CD4-positive, alpha-beta T cell treated with Interleukin-21 for 1 hour (primary cell): ENCODE measurements at regions not wholly inside any gene's neighbourhood (a gene's known extent, or its start where the extent isn't known, plus 50 kb on each side); places are given as distances from the start of the nearest gene placed in this dataset.
"Not testable (repeated sequence)": the region's sequence is repeated elsewhere in the genome, so short reads cannot be mapped to it uniquely, and the experiment has no call there.

ENCODE experiments used
- DNase-seq: peaks from one replicate; pipeline ENCODE4 v3.0.0-alpha.2; 2020

- no peak for DNase-seq
These were observed 284.9 kb downstream of the INSIG2 start for GRCh38 chr2:118372886-118373830.

DNA sequence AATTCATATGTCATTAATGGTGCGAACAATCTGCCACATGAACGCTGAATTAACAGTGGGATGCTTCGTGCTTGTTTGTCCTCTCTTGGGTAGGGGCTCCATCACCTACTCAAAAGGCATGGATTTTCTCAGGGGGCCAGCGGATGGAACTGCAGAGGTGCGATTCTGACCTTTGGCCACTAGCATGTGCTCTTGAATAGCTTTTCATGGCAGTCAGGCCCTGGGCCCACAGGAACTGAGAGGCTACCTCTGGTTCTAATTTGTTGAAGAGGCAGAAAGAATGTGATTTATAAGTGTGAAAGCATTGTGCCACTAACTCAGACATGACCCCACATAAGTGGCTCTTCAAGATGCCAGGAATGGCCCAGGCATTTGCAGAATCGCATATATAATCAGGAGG, 283.2 kb downstream of the INSIG2 start:
- DNase-seq: no peak

DNA sequence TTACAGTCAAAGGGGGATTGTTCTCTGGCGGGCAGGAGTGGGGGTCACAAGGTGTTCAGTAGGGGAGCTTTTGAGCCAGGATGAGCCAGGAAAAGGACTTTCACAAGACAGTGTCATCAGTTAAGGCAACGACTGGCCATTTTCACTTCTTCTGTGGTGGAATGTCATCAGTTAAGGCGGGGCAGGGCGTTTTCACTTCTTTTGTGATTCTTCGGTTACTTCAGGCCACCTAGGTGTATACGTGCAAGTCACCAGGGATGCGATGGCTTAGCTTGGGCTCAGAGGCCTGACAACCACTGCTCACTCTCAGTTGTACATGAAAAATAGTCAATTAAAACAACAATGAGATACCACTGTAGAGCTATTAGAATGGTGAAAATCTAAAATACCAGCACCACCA, 281.2 kb downstream of the INSIG2 start:
- DNase-seq: not testable (repeated sequence)

DNA sequence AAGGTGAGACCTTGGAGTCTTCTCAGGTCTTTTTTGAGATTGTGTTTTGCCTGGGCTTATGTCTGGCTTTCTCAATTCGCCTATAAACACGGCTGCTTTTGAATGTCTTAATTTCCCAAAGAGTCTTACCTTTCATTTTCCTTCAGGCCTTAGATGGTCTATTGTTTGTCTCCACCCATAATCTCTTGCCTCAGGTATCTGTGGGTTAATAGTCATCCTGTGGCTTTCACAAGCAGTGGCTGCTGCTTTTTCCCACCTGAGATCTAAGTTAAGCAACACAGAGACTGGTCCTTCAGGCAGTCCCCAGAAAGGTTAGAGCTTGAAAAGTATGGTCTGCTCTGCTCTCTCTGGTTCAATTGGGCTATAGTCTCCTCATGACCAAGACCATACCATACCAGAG, 275.3 kb downstream of the INSIG2 start:
- DNase-seq: no peak

- DNase-seq: no peak
These were observed 267.8 kb downstream of the INSIG2 start for GRCh38 chr2:118356051-118356450.

GRCh38 chr2:118351796-118352195, 263.5 kb downstream of the INSIG2 start:
- no peak for DNase-seq

DNA sequence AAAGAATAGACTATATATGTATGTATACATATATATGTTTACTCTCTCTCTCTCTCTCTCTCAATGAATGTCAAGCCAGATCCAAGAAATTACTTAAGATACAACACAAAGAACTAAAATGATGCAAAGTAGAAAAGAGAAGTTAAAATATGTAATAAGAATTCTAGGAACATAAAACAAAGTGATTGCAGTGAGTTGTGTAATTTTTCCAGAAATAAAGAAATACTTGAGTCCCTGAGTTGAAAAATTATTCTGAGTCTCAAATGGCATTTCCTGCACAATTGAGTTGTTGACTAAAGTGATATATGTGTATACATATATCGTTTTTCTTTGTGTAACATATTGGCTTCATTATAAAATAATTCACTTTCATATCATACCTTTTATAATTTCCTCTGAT, 262.4 kb downstream of the INSIG2 start:
- no peak for DNase-seq

GRCh38 chr2:118349365-118349764, 261.1 kb downstream of the INSIG2 start:
- DNase-seq: no peak

GRCh38 chr2:118348380-118349034, 260.2 kb downstream of the INSIG2 start:
- no peak for DNase-seq

DNA sequence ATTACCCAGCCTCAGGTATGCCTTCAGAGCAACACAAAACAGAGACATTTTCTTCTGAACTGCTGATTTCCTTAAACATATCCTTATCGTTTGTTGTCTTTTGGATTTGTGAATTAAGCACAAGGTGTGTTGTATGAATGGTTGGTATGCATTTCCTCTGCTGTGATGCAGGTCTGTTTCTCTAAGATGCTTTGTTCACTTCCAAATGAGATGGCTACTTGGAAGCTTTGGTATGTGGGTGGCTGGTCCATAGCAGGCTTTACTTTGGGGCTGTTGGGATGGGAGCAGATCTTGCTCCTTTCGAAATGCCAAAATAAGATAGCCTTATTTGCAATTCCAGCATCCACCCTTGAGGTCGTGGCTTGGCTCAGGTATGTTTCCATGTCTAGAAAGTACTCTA, 257.2 kb downstream of the INSIG2 start:
- no peak for DNase-seq

GRCh38 chr2:118340103-118340502, 251.8 kb downstream of the INSIG2 start:
- no peak for DNase-seq

- DNase-seq: no peak
These were observed 251.1 kb downstream of the INSIG2 start for GRCh38 chr2:118339386-118339785.

DNA sequence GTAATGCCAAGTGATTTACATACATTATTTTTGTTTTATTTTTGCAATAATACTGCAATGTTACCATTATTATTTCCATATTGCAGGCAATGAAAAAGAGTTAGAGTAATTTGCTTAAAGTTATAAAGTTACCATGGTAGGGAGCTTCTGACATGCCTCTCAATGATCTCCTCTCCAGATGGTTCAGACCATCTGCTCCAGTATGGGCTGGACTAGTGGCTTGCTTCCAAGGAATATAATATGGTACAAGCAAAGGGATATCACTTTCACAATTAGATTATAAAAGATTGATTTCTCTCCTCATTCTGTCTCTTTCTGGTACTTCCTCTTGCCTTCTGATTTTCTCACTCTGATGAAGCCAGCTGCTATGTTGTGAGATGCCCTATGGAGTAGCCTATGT, 245.4 kb downstream of the INSIG2 start:
- no peak for DNase-seq

DNA sequence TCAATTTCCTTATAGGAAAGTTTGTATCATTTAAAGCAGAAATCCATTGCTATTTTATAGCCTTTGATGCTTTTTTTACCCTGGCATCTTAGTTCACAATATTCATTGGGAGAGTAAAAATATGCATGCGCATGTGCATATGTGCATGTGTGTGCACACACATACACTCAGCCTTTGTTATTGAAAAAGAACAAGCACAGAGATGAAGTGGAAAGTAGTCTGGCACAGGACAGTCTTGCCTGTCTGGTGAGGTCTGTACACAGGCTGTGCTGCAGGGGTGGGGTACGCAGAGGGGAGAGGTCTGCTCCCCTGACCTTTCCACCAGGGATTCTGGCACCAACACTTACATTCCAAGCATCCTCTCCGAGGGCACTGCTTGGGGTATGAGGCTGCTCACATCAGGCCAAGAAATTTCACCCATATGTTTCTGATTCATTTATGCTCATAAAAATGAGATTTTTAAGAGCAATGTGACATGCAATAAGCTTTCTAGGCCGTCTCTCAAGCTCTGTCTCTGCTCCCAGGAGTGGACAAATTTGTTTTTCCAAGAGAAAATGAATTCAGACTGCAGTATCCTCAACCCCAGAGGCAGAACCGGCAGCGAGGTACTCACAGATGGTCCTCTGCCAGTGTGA, 237.2 kb downstream of the INSIG2 start:
- DNase-seq: no peak

- DNase-seq: no peak
These were observed 234.1 kb downstream of the INSIG2 start for GRCh38 chr2:118322406-118322805.

DNA sequence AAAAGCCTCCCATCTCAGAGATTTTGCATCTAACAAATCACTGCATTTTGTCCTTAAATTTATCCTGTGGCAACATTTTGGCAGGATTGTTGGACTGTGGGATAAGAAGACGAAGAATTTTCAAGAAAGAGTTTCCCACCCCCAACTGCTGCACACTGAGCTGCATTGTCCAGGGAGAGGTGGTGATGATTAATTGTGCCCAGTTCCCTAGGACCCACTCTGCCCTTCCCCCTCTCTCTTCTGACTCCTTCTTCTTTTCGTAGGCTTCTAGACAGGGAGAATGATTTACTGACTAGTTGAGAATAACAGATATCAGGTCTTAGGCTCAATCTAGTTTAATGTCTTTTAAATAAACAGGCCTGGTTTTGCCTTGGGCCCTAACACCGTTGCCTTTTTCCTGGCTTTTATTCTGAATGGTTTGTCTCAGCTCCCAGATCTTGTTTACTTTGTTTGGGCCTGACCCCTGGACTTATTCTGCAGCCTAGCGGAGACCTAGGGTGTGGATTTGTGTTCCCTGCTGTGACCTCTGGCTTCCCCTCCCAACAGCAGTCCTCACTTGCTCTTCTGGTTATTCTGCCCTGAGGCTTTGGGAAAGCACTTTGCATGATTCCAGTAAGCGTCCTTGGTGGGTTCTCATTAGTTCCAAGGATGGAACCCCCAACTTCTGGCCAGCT, 233.3 kb downstream of the INSIG2 start:
- no peak for DNase-seq

- no peak for DNase-seq
These were observed 232.4 kb downstream of the INSIG2 start for GRCh38 chr2:118320658-118321057.

DNA sequence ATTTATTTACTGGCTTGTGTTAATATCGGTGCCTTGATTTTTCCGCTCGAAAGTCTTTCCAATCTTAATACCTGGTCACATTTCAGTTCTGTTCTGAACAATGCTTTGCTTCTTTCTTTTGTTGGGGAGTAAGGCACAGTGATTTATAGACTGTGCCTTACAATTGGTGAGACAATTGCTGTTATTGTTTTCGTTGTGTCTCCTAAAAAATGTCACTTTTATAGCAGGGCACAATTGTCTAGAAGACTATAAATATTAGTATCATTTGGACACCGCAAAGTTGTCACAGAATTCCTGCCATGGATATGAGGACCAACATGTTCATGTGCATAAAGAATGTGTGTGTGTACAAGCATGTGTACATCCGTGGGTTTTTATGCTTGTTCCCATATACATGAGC, 231.9 kb downstream of the INSIG2 start:
- no peak for DNase-seq

DNA sequence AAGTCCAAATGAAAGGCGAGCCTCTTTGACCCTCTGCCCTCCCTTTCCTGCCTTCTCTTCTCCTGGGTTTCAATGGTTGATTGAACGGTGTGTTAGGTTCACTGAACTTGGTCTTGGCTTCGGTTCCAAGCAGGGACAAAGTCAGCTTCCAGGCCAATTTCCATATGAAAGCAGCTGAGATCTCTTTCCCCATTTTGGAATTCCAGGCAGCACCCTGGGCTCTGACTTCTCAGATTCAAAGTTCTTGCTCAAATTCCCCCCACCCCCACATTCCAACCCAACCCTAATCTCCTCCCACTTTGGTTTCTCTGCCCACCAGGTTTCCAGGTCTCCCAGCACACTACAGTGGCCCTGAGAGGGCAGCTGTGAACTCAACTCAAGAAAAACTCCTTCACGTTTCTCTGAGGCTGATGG, 231.0 kb downstream of the INSIG2 start:
- DNase-seq: no peak

DNA sequence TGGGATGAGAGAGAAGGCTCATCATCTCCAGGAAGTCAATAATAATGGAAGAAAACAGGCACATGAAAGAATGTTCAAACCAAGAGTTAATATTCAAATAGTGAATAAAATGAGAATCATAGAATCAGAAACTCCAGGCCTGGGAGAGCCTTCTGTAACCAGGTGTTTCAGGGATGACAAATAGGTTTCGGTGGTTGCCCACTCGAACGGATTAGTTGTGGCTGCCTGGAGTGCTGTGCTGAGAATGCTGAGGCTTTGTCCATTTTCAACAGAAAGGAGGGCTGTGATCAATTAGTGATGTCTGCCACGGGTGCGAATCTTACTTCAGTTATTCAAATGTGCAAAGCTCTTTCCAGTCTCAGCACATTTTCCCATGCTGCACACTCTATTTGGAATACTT, 227.3 kb downstream of the INSIG2 start:
- no peak for DNase-seq

DNA sequence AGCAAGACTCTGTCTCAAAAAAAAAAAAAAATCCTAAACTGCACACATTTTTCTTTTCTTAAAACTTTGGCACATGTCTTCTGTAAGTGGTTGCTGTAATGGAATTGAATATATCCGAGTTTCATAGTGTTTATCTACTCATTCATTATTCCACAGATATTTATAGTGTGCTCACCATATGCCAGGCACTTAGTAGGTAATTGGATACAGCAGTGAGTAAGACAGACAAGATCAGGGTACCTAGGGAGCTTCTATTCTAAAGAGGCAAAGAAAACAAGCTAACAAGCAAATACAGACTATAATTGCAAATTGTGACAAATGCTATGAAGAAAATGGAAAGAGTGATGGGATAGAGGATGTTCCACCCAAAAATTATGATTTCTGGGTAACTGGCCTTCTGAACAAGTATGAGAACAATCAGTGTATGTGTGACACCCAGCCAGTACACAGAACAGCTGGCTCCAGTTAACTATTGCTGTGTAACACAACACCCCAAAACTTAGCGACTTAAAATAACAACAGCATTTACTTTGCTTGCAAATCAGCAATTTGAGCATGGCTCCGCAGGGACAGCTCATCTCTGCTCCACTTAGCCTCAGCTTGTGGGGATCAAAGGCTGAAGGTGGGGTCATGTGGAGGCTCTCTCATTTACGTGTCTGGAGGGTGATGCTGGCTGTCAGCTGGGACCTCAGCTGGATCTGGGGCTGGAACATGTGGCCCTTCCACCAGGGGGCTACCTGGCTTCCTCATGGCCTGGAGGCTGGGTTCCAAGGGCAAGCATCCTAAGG, 224.9 kb downstream of the INSIG2 start:
- no peak for DNase-seq

- DNase-seq: no peak
These were observed 222.6 kb downstream of the INSIG2 start for GRCh38 chr2:118310681-118311429.
